Ishikawa (cell line): ENCODE measurements at regions not wholly inside any gene's neighbourhood (a gene's known extent, or its start where the extent isn't known, plus 50 kb on each side); places are given as distances from the start of the nearest gene placed in this dataset.

ENCODE experiments used
- CEBPB ChIP-seq: IDR thresholded peaks from 2 replicates; pipeline ENCODE4 v1.6.1; 2012
- CREB1 ChIP-seq: IDR thresholded peaks from 2 replicates; pipeline ENCODE4 v1.6.1; 2012; ENCODE audit warnings: low read depth
- EGR1 ChIP-seq: IDR thresholded peaks from 2 replicates; pipeline ENCODE4 v1.6.1; 2012
- EP300 ChIP-seq: IDR thresholded peaks from 2 replicates; pipeline ENCODE4 v1.6.1; 2012; ENCODE audit warnings: borderline replicate concordance
- FOXM1 ChIP-seq: IDR thresholded peaks from 2 replicates; pipeline ENCODE4 v1.6.1; 2012; ENCODE audit warnings: low read depth, borderline replicate concordance
- NFIC ChIP-seq: IDR thresholded peaks from 2 replicates; pipeline ENCODE4 v1.6.1; 2012
- RAD21 ChIP-seq: IDR thresholded peaks from 2 replicates; pipeline ENCODE4 v1.6.1; 2012; ENCODE audit warnings: low read depth
- TAF1 ChIP-seq: IDR thresholded peaks from 2 replicates; pipeline ENCODE4 v1.6.1; 2012; ENCODE audit warnings: low read depth, mild to moderate bottlenecking
- TCF12 ChIP-seq: IDR thresholded peaks from 2 replicates; pipeline ENCODE4 v1.6.1; 2012; ENCODE audit warnings: low read depth
- TEAD4 ChIP-seq: IDR thresholded peaks from 2 replicates; pipeline ENCODE4 v1.6.1; 2012
- YY1 ChIP-seq: IDR thresholded peaks from 2 replicates; pipeline ENCODE4 v1.6.1; 2012; ENCODE audit warnings: low read depth
- ZBTB7A ChIP-seq: IDR thresholded peaks from 2 replicates; pipeline ENCODE4 v1.6.1; 2012; ENCODE audit warnings: low read depth
- TF ChIP-seq, protein P1 (sequence below): IDR thresholded peaks from 2 replicates; pipeline ENCODE4 v1.6.1; 2012
- TF ChIP-seq, protein P2 (sequence below): IDR thresholded peaks from 2 replicates; pipeline ENCODE4 v1.6.1; 2012; ENCODE audit warnings: low read depth, mild to moderate bottlenecking
- TF ChIP-seq, protein P3 (sequence below): IDR thresholded peaks from 2 replicates; pipeline ENCODE4 v1.6.1; 2012

DNA sequence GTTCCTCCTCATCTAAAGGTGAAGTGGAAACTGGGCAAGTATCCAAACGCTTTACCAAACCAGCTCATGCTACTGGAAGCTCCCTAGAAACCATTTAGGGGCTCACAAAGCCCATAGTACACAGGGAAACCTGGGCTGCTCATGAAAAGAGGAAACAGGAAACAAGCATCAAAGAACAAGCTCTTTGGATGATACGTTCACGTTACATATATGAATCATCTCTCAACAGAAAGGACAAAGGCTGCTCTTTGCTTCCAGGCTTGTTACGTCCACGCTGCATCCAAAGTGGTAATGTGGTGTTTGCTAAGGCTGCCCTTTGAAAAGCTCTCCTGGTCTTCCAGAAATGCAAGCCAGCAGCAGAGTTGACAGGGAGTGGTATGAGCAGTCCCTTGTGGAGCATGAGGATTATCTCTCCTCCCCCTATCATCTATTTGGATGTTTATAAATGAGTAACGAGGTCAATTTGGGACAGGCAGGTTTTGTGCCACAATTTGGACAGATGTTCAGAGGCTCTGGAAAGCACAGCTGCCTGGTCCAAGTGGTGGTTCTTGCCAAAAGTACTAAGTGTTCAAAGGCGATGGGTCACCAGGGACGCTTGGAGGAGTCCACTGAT, 98.0 kb upstream of the RORA start:
- TF ChIP-seq CEBPB (no peak), YY1 (no peak), FOXM1 (no peak), RAD21 (no peak), TAF1 (no peak)
- TF ChIP-seq, protein P1, sequence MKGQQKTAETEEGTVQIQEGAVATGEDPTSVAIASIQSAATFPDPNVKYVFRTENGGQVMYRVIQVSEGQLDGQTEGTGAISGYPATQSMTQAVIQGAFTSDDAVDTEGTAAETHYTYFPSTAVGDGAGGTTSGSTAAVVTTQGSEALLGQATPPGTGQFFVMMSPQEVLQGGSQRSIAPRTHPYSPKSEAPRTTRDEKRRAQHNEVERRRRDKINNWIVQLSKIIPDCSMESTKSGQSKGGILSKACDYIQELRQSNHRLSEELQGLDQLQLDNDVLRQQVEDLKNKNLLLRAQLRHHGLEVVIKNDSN = no peak

DNA sequence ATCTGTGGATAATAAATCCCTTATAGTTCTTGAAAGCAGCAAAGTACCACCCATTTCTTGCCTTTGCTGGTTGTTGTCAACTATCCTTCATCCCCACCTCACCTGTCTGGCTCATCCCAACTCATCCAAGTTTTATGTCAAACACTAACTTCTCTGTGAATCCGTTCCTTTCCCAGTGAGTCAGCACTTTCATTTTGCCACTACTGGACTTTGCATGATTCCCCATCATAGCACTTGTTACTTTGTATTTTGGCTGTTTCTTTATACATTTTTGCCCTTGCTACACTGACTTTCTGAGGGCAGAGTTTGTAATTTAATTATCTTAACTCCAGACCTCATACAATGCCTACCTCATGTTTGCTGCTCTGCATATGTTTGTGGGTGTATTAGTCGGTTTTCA, 90.8 kb upstream of the RORA start:
- no peak for TF ChIP-seq CREB1
- no peak for TF ChIP-seq TAF1
- no peak for TF ChIP-seq RAD21
- TF ChIP-seq, protein P2, sequence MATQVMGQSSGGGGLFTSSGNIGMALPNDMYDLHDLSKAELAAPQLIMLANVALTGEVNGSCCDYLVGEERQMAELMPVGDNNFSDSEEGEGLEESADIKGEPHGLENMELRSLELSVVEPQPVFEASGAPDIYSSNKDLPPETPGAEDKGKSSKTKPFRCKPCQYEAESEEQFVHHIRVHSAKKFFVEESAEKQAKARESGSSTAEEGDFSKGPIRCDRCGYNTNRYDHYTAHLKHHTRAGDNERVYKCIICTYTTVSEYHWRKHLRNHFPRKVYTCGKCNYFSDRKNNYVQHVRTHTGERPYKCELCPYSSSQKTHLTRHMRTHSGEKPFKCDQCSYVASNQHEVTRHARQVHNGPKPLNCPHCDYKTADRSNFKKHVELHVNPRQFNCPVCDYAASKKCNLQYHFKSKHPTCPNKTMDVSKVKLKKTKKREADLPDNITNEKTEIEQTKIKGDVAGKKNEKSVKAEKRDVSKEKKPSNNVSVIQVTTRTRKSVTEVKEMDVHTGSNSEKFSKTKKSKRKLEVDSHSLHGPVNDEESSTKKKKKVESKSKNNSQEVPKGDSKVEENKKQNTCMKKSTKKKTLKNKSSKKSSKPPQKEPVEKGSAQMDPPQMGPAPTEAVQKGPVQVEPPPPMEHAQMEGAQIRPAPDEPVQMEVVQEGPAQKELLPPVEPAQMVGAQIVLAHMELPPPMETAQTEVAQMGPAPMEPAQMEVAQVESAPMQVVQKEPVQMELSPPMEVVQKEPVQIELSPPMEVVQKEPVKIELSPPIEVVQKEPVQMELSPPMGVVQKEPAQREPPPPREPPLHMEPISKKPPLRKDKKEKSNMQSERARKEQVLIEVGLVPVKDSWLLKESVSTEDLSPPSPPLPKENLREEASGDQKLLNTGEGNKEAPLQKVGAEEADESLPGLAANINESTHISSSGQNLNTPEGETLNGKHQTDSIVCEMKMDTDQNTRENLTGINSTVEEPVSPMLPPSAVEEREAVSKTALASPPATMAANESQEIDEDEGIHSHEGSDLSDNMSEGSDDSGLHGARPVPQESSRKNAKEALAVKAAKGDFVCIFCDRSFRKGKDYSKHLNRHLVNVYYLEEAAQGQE = no peak
- no peak for TF ChIP-seq CEBPB
- no peak for TF ChIP-seq EP300
- no peak for TF ChIP-seq YY1
- no peak for TF ChIP-seq TCF12
- TF ChIP-seq, protein P3, sequence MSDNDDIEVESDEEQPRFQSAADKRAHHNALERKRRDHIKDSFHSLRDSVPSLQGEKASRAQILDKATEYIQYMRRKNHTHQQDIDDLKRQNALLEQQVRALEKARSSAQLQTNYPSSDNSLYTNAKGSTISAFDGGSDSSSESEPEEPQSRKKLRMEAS = no peak
- TF ChIP-seq, protein P1 = no peak
- no peak for TF ChIP-seq ZBTB7A
- no peak for TF ChIP-seq FOXM1
- no peak for TF ChIP-seq TEAD4
- no peak for TF ChIP-seq EGR1
- no peak for TF ChIP-seq NFIC

DNA sequence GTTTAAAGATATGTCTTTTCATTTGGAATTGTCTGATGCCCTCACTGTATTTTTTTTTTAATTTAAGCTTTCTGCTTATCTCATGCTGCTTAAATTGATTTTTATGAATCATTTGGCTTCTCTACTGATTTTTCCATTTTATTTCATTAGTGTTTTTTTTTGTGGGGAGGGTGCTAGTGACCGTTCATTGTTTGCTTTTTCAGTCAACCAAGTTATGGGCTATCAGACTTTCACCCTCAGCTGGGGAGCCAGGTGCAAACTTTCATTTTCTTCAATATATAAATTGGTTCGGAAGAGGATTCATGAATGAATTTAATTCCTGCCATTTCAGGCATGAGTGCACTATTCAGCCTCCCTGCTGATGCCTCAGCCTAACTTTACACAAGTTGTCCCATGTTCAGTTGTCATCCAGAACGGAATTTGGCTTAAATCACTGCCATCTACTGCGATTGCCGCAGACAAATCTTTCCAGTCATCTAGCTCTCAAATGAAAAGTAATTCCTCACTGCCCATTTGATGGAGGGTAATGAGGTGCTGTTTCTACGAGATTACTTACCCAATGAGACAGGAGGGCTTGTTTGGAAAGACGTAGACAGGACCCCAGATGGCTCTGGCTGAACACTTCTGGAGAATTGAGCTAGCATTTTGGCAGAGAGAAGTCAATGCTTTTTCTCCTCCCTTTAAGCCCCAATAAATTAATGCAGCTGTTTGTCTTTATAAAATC, 89.9 kb upstream of the RORA start:
- TF ChIP-seq CREB1 (no peak), NFIC (no peak), TAF1 (no peak), TCF12 (no peak), RAD21 (no peak), FOXM1 (no peak), TEAD4 (no peak), ZBTB7A (no peak), EP300 (no peak), EGR1 (no peak), CEBPB (no peak), YY1 (no peak)
- TF ChIP-seq, protein P1 = no peak
- TF ChIP-seq, protein P2 = no peak
- TF ChIP-seq, protein P3 = no peak

DNA sequence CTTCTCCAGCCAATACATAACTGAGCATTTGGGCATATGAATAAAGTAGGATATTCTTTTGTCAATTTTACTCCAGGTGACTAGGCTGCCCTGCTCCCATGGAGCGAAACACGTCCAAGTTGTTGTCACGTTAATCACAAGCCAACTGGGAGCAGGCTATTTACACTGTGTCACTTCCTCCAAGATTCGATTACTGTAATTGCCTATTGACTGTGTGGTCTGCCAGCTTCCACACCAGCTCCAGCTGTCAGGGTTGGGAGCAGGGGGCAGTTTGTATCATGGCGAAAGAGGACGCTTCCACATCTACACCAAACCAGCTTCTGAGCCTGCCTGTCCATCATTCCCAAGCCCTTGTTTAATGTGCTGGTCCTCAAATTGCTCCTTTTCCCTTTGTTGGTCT, 89.2 kb upstream of the RORA start:
- TF ChIP-seq TAF1 = no peak
- TF ChIP-seq ZBTB7A = no peak
- no peak for TF ChIP-seq CREB1
- TF ChIP-seq YY1 = no peak
- no peak for TF ChIP-seq TCF12
- TF ChIP-seq NFIC = no peak
- TF ChIP-seq, protein P1 = no peak
- TF ChIP-seq TEAD4 = no peak
- no peak for TF ChIP-seq CEBPB
- no peak for TF ChIP-seq FOXM1
- TF ChIP-seq EGR1 = no peak
- TF ChIP-seq, protein P3 = no peak
- TF ChIP-seq RAD21 = no peak
- TF ChIP-seq EP300 = no peak
- TF ChIP-seq, protein P2 = no peak
